KMS-11 (cell line): ENCODE measurements at regions not wholly inside any gene's neighbourhood (a gene's known extent, or its start where the extent isn't known, plus 50 kb on each side); places are given as distances from the start of the nearest gene placed in this dataset.

Source experiments
- H2AFZ ChIP-seq: fragments of 200-600 bp; sonication (generic); 2 replicates; pipeline ENCODE4 v1.6.1; 2016; ENCODE audit warnings: antibody characterized with exemption, mixed run types, low read depth
- H3K27ac ChIP-seq: fragments of 200-600 bp; sonication (generic); 2 replicates; pipeline ENCODE4 v1.6.1; 2016; ENCODE audit warnings: mild to moderate bottlenecking, mixed run types
- H3K27me3 ChIP-seq: fragments of 200-600 bp; sonication (generic); 2 replicates; pipeline ENCODE4 v1.6.1; 2017; ENCODE audit warnings: mild to moderate bottlenecking, low read depth, mixed run types, moderate library complexity; ENCODE audit not compliant: insufficient read depth
- H3K36me3 ChIP-seq: fragments of 200-600 bp; sonication (generic); 2 replicates; pipeline ENCODE4 v1.6.1; 2017; ENCODE audit warnings: mild to moderate bottlenecking, mixed run types; ENCODE audit not compliant: insufficient read depth
- H3K4me1 ChIP-seq: fragments of 200-600 bp; sonication (generic); 2 replicates; pipeline ENCODE4 v1.6.1; 2016; ENCODE audit warnings: mild to moderate bottlenecking, low read depth, mixed run types; ENCODE audit not compliant: poor library complexity, severe bottlenecking
- H3K4me2 ChIP-seq: fragments of 200-600 bp; sonication (generic); 2 replicates; pipeline ENCODE4 v1.7.0; 2016; ENCODE audit warnings: mild to moderate bottlenecking, mixed run types
- H3K4me3 ChIP-seq: fragments of 200-600 bp; sonication (generic); IDR thresholded peaks from 2 replicates; pipeline ENCODE4 v1.6.1; 2017; ENCODE audit warnings: low read depth, low read length, mixed read lengths; ENCODE audit not compliant: insufficient read depth
- H3K79me2 ChIP-seq: fragments of 200-600 bp; sonication (generic); 2 replicates; pipeline ENCODE4 v1.6.1; 2016; ENCODE audit warnings: low read depth, mixed run types; ENCODE audit not compliant: insufficient read depth
- H3K9ac ChIP-seq: fragments of 200-600 bp; sonication (generic); 2 replicates; pipeline ENCODE4 v1.6.1; 2016; ENCODE audit warnings: mild to moderate bottlenecking, mixed run types
- H4K20me1 ChIP-seq: fragments of 200-600 bp; sonication (generic); 2 replicates; pipeline ENCODE4 v1.6.1; 2016; ENCODE audit warnings: mild to moderate bottlenecking, mixed run types; ENCODE audit not compliant: insufficient read depth
- TF ChIP-seq, protein P1 (sequence below): fragments of 200-600 bp; sonication (generic); conservative IDR thresholded peaks from 2 replicates; pipeline ENCODE4 v1.6.1; 2017; ENCODE audit warnings: low read depth, mild to moderate bottlenecking, antibody characterized with exemption, low read length, moderate library complexity, mixed read lengths

DNA sequence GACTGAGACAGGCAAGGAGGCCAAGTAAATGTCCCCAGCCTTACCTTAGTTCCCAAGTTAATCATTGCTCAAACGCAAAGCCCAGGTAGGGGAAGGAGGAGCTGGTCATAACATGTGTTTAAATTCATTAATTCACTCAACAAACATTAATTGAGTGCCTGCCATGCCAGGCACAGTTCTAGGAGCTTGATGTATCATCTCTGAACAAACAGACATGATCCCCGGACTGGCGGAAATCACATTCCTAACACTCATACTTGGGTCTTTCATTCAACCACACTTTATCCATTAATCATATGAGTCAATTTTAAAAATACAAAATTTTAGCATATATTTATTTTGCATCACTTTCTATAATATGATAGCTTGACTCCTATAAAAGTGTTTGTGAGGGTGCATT, 335.3 kb upstream of the NOCT start:
- Histone ChIP-seq H3K4me2 (no peak overlapping the region), H3K27me3 (no peaks in the 10 kb centered on the region), H3K4me3 (no peak overlapping the region), H2AFZ (no peak overlapping the region), H3K27ac (no peak overlapping the region), H4K20me1 (no peaks in the 10 kb centered on the region), H3K9ac (no peak overlapping the region), H3K36me3 (no peaks in the 10 kb centered on the region; the same call in 1 of the 2 replicates), H3K79me2 (no peaks in the 10 kb centered on the region), H3K4me1 (no peaks in the 10 kb centered on the region)
- TF ChIP-seq, protein P1, sequence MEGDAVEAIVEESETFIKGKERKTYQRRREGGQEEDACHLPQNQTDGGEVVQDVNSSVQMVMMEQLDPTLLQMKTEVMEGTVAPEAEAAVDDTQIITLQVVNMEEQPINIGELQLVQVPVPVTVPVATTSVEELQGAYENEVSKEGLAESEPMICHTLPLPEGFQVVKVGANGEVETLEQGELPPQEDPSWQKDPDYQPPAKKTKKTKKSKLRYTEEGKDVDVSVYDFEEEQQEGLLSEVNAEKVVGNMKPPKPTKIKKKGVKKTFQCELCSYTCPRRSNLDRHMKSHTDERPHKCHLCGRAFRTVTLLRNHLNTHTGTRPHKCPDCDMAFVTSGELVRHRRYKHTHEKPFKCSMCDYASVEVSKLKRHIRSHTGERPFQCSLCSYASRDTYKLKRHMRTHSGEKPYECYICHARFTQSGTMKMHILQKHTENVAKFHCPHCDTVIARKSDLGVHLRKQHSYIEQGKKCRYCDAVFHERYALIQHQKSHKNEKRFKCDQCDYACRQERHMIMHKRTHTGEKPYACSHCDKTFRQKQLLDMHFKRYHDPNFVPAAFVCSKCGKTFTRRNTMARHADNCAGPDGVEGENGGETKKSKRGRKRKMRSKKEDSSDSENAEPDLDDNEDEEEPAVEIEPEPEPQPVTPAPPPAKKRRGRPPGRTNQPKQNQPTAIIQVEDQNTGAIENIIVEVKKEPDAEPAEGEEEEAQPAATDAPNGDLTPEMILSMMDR: no peak

DNA sequence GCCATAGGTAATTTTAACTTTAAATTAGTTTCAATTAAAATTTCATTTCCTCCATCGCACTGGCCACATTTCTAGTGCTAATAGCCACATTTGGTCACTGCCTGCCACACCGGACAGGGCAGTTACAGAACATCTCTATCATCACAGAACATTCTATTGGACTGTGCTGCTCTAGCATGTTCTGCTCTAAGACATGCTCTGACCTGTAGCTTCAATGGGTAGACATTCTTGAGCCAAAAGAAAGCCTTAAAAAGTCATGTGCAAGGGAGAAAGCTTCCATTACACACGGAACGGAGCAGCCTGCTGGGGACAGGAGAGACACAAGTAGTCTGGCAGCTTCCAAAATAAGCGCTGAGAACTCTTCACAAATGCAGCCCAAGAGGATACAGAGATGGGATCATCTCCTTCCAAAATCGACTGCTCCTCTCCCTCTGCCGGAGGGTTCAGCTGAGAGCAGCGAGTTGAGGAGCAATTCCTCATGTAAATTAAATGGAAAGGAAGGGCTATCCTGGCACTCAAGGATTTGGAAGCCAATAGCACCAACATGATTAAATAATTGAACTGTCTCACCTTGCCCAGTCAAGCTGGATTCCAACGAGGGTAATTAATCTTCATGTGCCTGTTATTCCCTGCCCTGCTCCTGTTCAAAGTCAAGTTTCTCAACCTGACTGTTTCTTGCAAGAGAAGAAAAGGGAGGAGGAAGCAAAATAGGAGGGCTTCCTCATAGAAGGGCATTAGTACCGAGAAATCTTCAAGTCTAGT, 336.4 kb upstream of the NOCT start:
- no peaks in the 10 kb centered on the region for H3K27me3 ChIP-seq
- H4K20me1 ChIP-seq: no peaks in the 10 kb centered on the region
- H3K4me3 ChIP-seq: no peak overlapping the region
- TF ChIP-seq, protein P1: no peak
- H3K36me3 ChIP-seq: no peaks in the 10 kb centered on the region
- no peaks in the 10 kb centered on the region for H3K79me2 ChIP-seq
- H3K4me1 ChIP-seq: no peaks in the 10 kb centered on the region
- no peak overlapping the region for H3K27ac ChIP-seq
- H2AFZ ChIP-seq: no peak overlapping the region
- no peak overlapping the region for H3K4me2 ChIP-seq
- no peak overlapping the region for H3K9ac ChIP-seq

DNA sequence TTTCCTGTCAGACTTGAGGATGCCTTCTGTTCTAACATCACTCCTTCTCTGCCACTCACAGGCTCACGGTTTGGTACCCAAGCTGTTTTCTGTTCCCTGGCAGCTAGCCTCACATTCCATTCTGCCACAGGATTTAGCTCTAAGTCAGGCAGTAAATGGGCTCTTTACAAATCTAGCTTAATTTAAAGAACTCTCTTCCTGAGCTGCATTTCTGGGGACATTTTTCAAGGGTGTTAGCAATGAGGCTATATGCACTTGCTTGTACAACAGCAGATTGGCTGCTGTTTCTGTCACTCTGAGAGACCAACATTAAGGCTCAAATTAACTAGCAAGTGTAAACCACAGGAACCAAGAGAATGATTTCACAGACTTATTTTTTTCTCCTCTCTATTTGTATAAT, 337.8 kb upstream of the NOCT start:
- no peaks in the 10 kb centered on the region for H3K27me3 ChIP-seq
- no peak overlapping the region for H3K4me3 ChIP-seq
- H3K4me1 ChIP-seq: no peaks in the 10 kb centered on the region
- H3K79me2 ChIP-seq: no peaks in the 10 kb centered on the region
- no peak overlapping the region for H2AFZ ChIP-seq
- no peaks in the 10 kb centered on the region for H4K20me1 ChIP-seq
- H3K9ac ChIP-seq: no peak overlapping the region
- TF ChIP-seq, protein P1: no peak
- H3K4me2 ChIP-seq: no peak overlapping the region
- H3K27ac ChIP-seq: no peak overlapping the region
- no peaks in the 10 kb centered on the region for H3K36me3 ChIP-seq

DNA sequence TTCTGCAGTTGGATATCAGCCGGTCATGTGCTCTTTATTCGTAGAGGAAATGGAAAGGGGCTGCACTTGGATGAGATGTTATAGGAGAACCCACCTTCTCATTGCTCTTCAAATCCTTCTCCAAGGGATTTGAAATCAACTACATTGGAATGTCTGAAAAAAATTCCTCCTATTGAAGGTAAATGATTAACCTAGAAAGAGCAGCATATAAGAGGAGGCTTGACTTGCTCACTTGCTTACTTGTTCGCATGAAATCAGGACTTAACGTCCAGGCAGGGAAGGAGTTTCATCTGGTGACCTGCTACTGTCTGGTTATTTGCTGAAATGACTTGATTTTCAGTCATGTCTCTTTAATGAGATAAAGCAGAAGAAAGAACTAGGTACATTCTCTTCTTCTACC, 338.4 kb upstream of the NOCT start:
- H3K36me3 ChIP-seq: no peaks in the 10 kb centered on the region
- H3K4me3 ChIP-seq: no peak overlapping the region
- H3K27me3 ChIP-seq: no peaks in the 10 kb centered on the region
- H4K20me1 ChIP-seq: no peaks in the 10 kb centered on the region
- no peak overlapping the region for H3K4me2 ChIP-seq
- no peak overlapping the region for H3K9ac ChIP-seq
- no peak overlapping the region for H3K27ac ChIP-seq
- TF ChIP-seq, protein P1: no peak
- H3K79me2 ChIP-seq: no peaks in the 10 kb centered on the region
- no peaks in the 10 kb centered on the region for H3K4me1 ChIP-seq
- H2AFZ ChIP-seq: no peak overlapping the region
